Keratinocyte (primary cell): ENCODE measurements at regions not wholly inside any gene's neighbourhood (a gene's known extent, or its start where the extent isn't known, plus 50 kb on each side); places are given as distances from the start of the nearest gene placed in this dataset.

Experiments used
- EZH2 ChIP-seq: IDR thresholded peaks from one replicate; pipeline ENCODE4 v1.6.1; 2012; ENCODE audit warnings: inconsistent platforms, mild to moderate bottlenecking, low read length, moderate library complexity
- TF ChIP-seq, protein P1 (sequence below), 3 experiments: IDR thresholded peaks in 1 of 3; conservative IDR thresholded peaks in 1 of 3; optimal IDR thresholded peaks in 1 of 3; 2 replicates in 2 of 3; 3 replicates in 1 of 3; pipeline versions ENCODE3 to v1.5.1; 2011; ENCODE audit warnings: low read length in 3 of 3, mild to moderate bottlenecking in 3 of 3, moderate library complexity in 2 of 3, control low read depth in 1 of 3, inconsistent platforms in 1 of 3; ENCODE audit not compliant: insufficient read depth in 2 of 3; ENCODE audit errors: extremely low read depth in 1 of 3

- TF ChIP-seq EZH2 = no peak
- TF ChIP-seq, protein P1, sequence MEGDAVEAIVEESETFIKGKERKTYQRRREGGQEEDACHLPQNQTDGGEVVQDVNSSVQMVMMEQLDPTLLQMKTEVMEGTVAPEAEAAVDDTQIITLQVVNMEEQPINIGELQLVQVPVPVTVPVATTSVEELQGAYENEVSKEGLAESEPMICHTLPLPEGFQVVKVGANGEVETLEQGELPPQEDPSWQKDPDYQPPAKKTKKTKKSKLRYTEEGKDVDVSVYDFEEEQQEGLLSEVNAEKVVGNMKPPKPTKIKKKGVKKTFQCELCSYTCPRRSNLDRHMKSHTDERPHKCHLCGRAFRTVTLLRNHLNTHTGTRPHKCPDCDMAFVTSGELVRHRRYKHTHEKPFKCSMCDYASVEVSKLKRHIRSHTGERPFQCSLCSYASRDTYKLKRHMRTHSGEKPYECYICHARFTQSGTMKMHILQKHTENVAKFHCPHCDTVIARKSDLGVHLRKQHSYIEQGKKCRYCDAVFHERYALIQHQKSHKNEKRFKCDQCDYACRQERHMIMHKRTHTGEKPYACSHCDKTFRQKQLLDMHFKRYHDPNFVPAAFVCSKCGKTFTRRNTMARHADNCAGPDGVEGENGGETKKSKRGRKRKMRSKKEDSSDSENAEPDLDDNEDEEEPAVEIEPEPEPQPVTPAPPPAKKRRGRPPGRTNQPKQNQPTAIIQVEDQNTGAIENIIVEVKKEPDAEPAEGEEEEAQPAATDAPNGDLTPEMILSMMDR (optimal IDR thresholded peaks at IDR 0.05 in 1 of 3, IDR thresholded peaks at IDR 0.05 in 1 of 3, conservative IDR thresholded peaks at IDR 0.05 in 1 of 3; ENCODE audit: extremely low read depth in 1 of 3, insufficient read depth in 2 of 3, low read length in 3 of 3) = no peak
Observed at GRCh38 chr2:173843526-173843925, 121.6 kb downstream of the SP3 start.
